AG08395 (cell line): ENCODE measurements at regions not wholly inside any gene's neighbourhood (a gene's known extent, or its start where the extent isn't known, plus 50 kb on each side); places are given as distances from the start of the nearest gene placed in this dataset.
A peak's percentile ranks its signal among the peaks of the same experiment; 100 is the strongest.
"Not testable (repeated sequence)": the region's sequence is repeated elsewhere in the genome, so short reads cannot be mapped to it uniquely, and the experiment has no call there.

Experiments
- DNase-seq: peaks from one replicate; pipeline ENCODE4 v3.0.0; 2012; ENCODE audit warnings: mixed read lengths, low spot score

GRCh38 chr10:3342771-3343170 lies 170.2 kb upstream of the PITRM1 start:
- DNase-seq: no peak

DNA sequence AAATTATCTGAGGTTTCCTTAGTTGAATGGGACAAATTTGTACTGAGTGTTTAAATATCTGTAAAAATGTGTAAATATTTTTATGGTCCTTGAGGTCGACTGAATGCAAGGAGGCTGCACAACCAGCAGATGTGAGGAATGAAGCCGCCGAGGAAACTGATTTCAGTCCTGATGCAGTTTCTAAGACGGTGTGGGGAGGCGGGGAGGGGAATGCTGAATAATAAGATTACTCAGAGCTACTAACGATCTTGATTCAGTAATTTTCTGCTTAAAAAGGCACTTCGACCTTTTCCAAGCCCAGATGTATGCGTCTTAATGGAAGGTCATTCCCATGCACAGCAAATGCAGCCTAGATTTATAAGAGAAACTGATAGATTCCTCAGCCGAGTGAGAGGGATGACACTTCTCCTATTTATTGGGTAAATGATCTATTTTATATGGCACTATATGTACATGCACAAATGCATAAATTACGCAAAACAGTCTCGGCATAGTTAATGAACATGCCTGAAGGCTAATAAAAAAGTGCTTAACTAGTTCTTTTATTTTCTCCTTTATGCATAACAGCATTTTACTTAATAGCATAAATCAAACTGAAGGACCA lies 167.6 kb upstream of the PITRM1 start:
- no peak for DNase-seq

- DNase-seq: peak; percentile 33
Observed at GRCh38 chr10:3339531-3339950, 167.0 kb upstream of the PITRM1 start.

DNA sequence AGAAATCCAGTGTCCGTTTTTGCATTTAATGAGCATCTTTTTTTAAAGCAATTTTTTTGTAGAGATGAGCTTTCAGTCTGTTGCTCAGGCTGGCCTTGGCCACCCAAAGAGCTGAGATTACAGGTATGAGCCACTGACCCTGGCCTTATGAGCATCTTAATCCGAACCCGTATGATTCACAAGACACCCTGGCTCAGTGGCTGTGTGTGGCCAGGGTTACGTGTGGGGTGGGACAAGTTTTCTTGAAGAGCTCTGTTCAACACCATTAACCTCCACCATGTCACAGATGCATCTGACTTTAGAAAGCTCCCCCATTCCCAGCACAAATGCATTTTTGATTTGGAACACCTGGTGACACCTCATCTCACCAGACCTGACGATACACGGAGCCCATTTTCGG lies 166.5 kb upstream of the PITRM1 start:
- DNase-seq: no peak

DNA sequence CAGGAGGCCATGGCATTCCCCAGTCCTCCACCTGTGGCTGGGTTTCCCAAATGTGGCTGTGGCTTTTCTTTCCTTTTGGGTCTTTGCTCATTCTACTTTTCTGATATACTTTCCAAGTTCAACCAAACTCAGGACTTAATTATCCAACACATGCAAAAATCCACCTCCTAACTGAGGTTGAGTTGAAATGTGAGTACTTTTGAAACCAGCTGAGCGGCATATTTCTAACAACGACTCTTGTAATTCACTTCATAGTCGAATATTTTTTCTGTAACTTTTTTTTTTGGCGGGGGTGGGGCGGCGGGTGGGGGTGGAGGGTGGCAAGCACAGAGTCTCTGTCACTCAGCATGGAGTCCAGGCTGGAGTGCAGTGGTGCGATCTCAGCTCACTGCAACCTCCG lies 165.2 kb upstream of the PITRM1 start:
- no peak for DNase-seq

GRCh38 chr10:3336673-3337293 lies 164.2 kb upstream of the PITRM1 start:
- DNase-seq: no peak

DNA sequence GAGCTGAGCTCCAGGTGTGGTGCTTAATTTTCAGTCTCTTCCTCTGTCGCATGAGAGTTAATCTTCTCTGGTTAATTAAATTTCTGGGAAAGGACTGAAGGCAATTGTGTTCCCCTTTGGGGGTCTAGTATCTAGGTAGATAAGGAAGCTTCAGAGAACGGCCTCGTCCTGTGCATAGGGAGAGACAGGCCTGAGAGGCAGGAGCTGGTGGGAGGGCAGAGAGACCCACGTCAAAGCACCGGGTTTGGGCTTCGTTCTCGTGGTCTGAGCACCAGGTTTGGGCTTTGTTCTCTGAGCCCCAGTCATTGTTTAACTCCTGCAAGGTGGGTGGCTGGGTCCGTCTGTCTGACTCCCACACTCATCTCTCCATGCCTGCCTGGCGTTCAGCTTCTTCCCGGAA lies 160.8 kb upstream of the PITRM1 start:
- no peak for DNase-seq

GRCh38 chr10:3331690-3332230 lies 159.2 kb upstream of the PITRM1 start:
- DNase-seq: no peak

DNA sequence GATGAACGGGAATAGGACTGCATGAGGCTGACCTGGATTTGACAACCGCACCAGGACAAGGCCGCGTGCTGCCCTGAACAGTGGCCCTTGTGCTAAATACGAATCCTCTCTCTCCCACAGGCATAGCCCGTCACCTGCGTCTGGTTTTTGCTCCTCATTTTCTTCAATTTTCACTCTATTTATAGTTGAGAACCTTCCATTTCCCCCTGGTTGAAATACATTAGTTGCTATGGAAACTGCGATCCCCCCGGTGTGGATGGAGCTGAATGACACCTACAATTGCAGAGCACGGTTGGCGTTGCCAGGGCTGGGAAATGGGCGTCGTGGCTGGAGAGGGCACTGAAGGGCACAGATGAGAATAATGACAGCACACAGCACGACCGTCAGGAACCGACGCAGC lies 158.6 kb upstream of the PITRM1 start:
- no peak for DNase-seq

- DNase-seq: peak; percentile 22
Observed at GRCh38 chr10:3330663-3331062, 158.1 kb upstream of the PITRM1 start.

GRCh38 chr10:3325954-3326750 lies 153.6 kb upstream of the PITRM1 start:
- DNase-seq: no peak

DNA sequence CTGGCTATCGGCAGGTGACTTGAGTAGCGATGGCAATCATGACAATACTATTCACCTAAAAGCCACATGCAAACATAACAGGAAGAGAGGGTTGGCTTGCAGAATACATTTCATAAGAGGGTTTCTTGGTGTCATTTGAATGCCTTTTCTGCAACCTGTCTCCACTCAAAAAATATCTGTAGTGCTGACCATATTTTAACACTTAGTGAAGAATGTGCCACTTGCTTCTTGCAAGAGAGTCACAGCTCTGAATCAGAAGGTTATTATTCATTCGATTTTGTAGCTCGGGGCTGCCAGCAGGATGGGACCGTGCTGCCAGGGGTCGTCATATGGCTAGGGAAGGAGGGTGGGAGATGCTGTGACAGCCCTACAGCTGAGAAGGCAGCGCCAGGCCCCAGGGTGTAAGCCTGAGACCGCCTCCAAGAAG lies 152.0 kb upstream of the PITRM1 start:
- no peak for DNase-seq

DNA sequence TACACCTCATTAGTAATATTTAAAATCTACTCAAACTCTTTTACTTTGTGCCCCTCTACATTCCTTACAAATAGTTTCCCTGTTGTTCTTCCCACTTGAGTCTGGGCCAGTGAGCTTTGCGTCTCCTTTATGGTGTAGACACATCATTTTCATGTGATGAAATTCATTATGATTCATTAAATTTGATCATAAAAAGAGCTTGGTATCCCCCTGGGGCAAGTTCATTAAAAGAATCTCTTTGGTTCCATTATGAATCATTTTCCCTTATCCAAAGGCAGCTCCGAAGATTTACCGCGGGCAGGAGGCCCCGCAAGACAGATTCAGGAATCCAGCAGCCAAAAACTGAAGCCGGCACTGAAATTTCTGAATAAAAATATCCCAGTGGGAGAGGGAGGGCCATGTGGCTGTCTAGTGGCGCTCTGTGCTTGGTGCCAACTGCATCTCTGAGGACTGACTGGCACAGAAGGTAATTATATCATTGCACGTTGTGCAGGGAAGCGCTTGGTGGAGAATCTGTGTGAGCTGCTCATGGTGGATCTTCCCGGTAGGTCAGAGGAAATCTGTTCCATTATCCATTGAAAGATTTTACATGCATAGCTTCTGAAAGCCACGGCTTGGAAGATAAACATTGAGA lies 151.4 kb upstream of the PITRM1 start:
- peak; percentile 52 for DNase-seq

GRCh38 chr10:3321123-3321522 lies 148.5 kb upstream of the PITRM1 start:
- DNase-seq: no peak

DNA sequence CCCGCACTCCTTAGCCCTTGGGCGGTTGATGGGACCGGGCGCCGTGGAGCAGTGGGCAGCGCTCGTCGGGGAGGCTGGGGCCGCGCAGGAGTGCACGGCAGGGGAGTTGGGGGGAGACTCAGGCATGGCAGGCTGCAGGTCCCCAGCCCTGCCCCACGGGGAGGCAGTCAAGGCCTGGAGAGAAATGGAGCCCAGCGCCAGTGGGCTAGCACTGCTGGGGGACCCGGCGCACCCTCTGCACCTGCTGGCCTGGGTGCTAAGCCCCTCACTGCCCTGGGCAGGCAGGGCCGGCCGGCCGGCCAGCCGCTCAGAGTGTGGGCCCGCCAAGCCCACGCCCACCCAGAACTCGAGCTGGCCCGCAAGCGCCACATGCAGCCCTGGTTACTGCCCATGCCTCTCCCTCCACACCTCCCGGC lies 147.2 kb upstream of the PITRM1 start:
- DNase-seq: no peak

- not testable (repeated sequence) for DNase-seq
Observed at GRCh38 chr10:3318480-3318807, 145.9 kb upstream of the PITRM1 start.

DNA sequence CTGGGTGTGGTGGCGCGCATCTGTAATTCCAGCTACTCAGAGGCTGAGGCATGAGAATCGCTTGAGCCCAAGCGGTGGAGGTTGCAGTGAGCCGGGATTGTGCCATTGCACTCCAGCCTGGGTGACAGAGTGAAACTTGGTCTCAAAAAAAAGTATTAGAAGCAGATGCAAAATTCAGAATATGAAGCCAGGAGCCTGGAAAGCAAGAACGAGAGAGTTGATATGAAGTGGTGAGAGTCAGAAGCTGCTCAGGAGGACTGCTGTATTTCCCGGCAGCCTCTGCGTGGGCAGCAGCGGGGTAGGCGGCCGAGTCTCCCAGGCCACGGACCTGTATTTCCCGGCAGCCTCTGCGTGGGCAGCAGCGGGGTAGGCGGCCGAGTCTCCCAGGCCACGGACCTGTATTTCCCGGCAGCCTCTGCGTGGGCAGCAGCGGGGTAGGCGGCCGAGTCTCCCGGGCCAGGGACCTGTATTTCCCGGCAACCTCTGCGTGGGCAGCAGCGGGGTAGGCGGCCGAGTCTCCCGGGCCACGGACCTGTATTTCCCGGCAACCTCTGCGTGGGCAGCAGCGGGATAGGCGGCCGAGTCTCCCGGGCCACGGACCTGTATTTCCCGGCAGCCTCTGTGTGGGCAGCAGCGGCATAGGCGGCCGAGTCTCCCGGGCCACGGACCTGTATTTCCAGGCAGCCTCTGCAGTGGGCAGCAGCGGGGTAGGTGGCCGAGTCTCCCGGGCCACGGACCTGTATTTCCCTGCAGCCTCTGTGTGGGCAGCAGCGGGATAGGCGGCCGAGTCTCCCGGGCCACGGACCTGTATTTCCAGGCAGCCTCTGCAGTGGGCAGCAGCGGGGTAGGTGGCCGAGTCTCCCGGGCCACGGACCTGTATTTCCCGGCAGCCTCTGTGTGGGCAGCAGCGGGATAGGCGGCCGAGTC lies 145.2 kb upstream of the PITRM1 start:
- DNase-seq: not testable (repeated sequence)

GRCh38 chr10:3314445-3315085 lies 142.0 kb upstream of the PITRM1 start:
- DNase-seq: not testable (repeated sequence)

- peak; percentile 70 for DNase-seq
Observed at GRCh38 chr10:3313784-3314444, 141.3 kb upstream of the PITRM1 start.

DNA sequence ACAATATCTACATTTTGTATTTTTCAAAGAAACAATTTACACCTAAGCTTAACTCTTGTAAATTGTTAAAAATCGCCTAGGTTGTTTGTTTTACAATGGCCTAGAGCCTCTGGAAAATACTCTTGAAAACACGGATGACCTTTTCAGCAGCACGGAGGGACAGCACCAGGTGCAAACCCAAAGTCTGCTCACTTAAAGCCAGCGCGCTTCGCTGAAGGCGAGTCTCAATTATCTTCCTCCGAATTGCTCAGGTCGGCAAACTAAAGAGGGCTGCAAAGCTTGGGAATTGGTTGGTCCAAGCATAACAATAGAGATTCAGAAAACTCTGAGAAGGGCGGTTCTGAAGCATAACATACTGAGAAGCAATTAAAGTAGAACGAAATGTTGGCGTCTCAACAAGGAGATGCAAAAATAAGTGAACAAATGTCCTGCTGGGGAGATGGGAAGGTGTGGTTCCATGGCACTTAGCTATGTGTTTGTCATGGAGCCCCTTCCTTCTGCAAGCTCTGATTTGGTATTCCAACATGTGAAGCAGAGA lies 139.9 kb upstream of the PITRM1 start:
- DNase-seq: no peak
